Upper lobe of right lung (tissue), 1 donor: ENCODE measurements at regions not wholly inside any gene's neighbourhood (a gene's known extent, or its start where the extent isn't known, plus 50 kb on each side); places are given as distances from the start of the nearest gene placed in this dataset.

Source experiments
- ATAC-seq: fragments of 200-7000 bp; cut with Tn5 transposase; one replicate; pipeline ENCODE4 v1.9.1; 2020; ENCODE audit warnings: mild to moderate bottlenecking, moderate library complexity
- DNase-seq: peaks from one replicate; pipeline ENCODE4 v3.0.0-alpha.2; 2020
- H3K27ac ChIP-seq: fragments of 200-600 bp; one replicate; pipeline ENCODE4 v1.8.0; 2022
- H3K27me3 ChIP-seq: fragments of 200-600 bp; one replicate; pipeline ENCODE4 v1.8.0; 2022; ENCODE audit warnings: mild to moderate bottlenecking
- H3K36me3 ChIP-seq: fragments of 200-600 bp; one replicate; pipeline ENCODE4 v1.8.0; 2022
- H3K4me1 ChIP-seq: fragments of 200-600 bp; one replicate; pipeline ENCODE4 v1.8.0; 2022
- H3K4me3 ChIP-seq: fragments of 200-600 bp; one replicate; pipeline ENCODE4 v1.8.0; 2022; ENCODE audit warnings: mild to moderate bottlenecking
- H3K9me3 ChIP-seq: fragments of 200-600 bp; one replicate; pipeline ENCODE4 v1.8.0; 2022
- CTCF ChIP-seq: fragments of 200-600 bp; IDR thresholded peaks from one replicate; pipeline ENCODE4 v1.8.0; 2022; ENCODE audit warnings: antibody characterized with exemption
- intact Hi-C: fragments of 100-400 bp; cut with DNase I; formaldehyde crosslinking; loops from one replicate; pipeline ENCODE4 v1.11.0; 2022
- donor health status: DM: no; HTN: yes; CAD: no; lungs with severe emphysema.

GRCh38 chr1:208366559-208366958 lies 122.4 kb upstream of the PLXNA2 start:
- Histone ChIP-seq H3K9me3 (no peaks in the 10 kb centered on the region), H3K27me3 (no peaks in the 10 kb centered on the region), H3K4me1 (no peaks in the 10 kb centered on the region), H3K4me3 (no peak overlapping the region), H3K27ac (no peak overlapping the region), H3K36me3 (no peaks in the 10 kb centered on the region)
- intact Hi-C loops, result no loop called here
- DNase-seq (no peak), ATAC-seq (no peak)
- no peak for TF ChIP-seq CTCF

- no peak for TF ChIP-seq CTCF
- intact Hi-C loops, result no loop called here
- Histone ChIP-seq H3K4me1 (no peaks in the 10 kb centered on the region), H3K9me3 (no peaks in the 10 kb centered on the region), H3K4me3 (no peak overlapping the region), H3K27ac (no peak overlapping the region), H3K27me3 (no peaks in the 10 kb centered on the region), H3K36me3 (no peaks in the 10 kb centered on the region)
- no peak for DNase-seq
- no peak for ATAC-seq
Observed at GRCh38 chr1:208369045-208369444, 124.9 kb upstream of the PLXNA2 start.

GRCh38 chr1:208369658-208370057 lies 125.5 kb upstream of the PLXNA2 start:
- no peaks in the 10 kb centered on the region for H3K9me3 ChIP-seq
- no peak for TF ChIP-seq CTCF
- H3K4me1 ChIP-seq, result no peaks in the 10 kb centered on the region
- no peak overlapping the region for H3K27ac ChIP-seq
- ATAC-seq (no peak), DNase-seq (no peak)
- H3K36me3 ChIP-seq, result no peaks in the 10 kb centered on the region
- H3K27me3 ChIP-seq, result no peaks in the 10 kb centered on the region
- intact Hi-C loops, result no loop called here
- no peak overlapping the region for H3K4me3 ChIP-seq

GRCh38 chr1:208374391-208374941 lies 130.3 kb upstream of the PLXNA2 start:
- no peak overlapping the region for H3K4me3 ChIP-seq
- no peak for DNase-seq
- no peak for TF ChIP-seq CTCF
- no peaks in the 10 kb centered on the region for H3K27me3 ChIP-seq
- H3K36me3 ChIP-seq, result no peaks in the 10 kb centered on the region
- H3K4me1 ChIP-seq, result no peaks in the 10 kb centered on the region
- no peak for ATAC-seq
- H3K9me3 ChIP-seq, result no peaks in the 10 kb centered on the region
- intact Hi-C loops, result no loop called here
- no peak overlapping the region for H3K27ac ChIP-seq

GRCh38 chr1:208381481-208381880 lies 137.3 kb upstream of the PLXNA2 start:
- H3K4me3 ChIP-seq, result no peak overlapping the region
- H3K27me3 ChIP-seq, result no peaks in the 10 kb centered on the region
- ATAC-seq, result no peak
- no peak overlapping the region for H3K27ac ChIP-seq
- TF ChIP-seq CTCF, result no peak
- no peak for DNase-seq
- no peaks in the 10 kb centered on the region for H3K9me3 ChIP-seq
- intact Hi-C loops, result no loop called here
- H3K4me1 ChIP-seq, result no peaks in the 10 kb centered on the region
- H3K36me3 ChIP-seq, result no peaks in the 10 kb centered on the region
